ENCODE measurements at regions not wholly inside any gene's neighbourhood (a gene's known extent, or its start where the extent isn't known, plus 50 kb on each side); places are given as distances from the start of the nearest gene placed in this dataset.

- DNase-seq (ENCODE audit: low read depth in 2 of 2): no peak
These were observed 510.6 kb upstream of the CNKSR2 start for GRCh38 chrX:20863649-20864048.

- no peak for DNase-seq (ENCODE audit: low read depth in 2 of 2)
These were observed 513.1 kb upstream of the CNKSR2 start for GRCh38 chrX:20861113-20861512.

- DNase-seq (ENCODE audit: low read depth in 2 of 2): no peak
These were observed 516.5 kb upstream of the CNKSR2 start for GRCh38 chrX:20857746-20858145.

DNA sequence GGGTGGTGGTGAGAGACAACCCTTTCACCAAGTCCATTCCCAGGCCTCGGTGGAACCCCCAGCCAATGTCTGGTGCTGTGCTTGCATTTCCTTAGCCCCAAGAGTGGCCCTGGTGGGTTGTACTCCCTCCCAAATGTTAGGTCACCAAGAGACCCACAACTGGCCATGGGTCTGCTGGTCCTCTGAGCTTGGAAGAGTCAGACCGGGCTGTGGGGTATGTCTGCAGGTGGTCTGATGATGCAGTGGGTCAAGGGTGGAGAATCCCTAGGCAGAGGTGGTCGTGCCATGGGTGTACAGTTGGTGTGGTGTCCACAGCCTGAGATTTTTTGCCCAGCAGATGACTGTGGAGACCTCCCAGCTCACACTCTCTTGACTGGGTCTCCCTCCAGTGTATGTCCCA, 535.7 kb upstream of the CNKSR2 start:
- no peak for DNase-seq (ENCODE audit: low read depth in 2 of 2)

DNA sequence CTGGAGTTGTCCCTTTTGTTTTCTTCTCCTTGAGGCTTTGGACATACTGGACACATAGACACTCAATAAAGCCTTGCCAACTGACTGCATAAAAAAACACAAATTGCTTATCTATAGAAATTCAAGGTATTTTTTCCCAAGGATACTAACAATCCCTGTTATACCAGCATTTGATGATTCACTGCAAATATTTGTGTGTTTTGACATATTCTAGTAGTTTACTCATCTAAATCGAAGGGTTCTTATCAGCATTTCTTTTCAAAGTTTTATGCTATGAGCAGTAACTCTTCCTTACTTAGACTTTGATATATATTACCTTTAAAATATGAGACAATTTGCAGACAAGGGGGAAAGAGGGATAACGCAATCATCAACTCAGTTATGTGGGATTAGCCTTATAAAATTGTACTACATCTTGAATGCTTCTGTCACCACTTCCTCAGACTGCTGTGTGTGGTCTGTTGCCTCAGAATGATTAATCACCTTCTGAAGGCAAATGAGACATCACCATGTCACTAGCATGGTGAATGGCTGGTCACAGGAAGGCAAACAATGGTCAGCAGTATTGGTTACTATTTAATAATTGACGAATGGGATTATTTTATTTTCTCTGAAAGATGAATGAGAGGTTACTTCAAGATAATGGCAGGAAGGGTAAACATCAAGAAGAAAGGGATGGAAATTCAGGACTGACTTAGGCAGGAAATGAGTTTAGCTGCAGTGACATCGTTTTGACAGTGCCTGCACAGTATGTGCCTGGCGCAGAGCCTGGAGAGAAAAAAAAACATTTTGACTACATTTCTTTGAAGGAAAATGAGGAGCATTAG, 544.3 kb upstream of the CNKSR2 start:
- peak; percentile 3 to 6 for DNase-seq (ENCODE audit: low read depth in 2 of 2)

- no peak for DNase-seq (ENCODE audit: low read depth in 2 of 2)
These were observed 548.2 kb upstream of the CNKSR2 start for GRCh38 chrX:20825984-20826383.

DNA sequence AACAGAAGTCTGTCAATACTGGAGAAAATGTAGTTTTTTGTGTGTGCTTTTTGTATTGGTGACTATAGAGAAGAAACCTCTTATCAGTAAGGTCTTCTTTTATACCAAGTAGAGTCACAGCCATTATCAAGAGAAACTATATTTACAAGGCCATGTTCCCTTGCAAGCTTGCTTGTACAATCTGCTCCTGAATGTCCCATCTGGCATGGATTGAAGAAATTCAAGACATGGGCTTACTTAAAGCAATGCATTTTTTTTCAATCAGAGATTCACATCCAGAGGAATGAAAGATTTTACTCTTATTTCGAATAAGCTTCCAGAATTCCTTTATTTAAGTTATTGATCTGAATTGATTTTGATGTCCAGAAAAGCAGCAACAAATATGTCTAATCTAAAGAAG, 537.3 kb upstream of the RPS6KA3 start:
- no peak for DNase-seq (ENCODE audit: low read depth in 2 of 2)

DNA sequence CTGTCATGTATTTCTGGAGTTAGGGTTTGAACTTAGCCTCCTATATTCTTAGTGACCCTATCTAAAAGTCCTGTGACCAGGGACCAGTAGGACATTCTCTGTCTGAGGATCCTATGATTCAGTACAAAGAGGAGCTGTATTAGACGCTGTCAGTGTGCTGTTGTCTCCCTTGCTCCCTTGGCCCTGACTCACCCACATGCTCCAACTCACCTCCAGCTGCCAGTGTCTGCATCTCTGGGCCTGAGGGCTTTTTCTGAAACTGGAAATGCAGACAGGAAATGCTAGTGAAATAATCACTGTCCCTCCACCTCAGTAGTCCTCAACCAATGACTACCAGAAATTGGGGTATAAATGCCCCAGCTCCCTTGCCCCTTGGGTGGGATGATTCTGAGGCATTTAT, 535.3 kb upstream of the RPS6KA3 start:
- no peak for DNase-seq (ENCODE audit: low read depth in 2 of 2)

GRCh38 chrX:20796450-20796849, 529.7 kb upstream of the RPS6KA3 start:
- DNase-seq (ENCODE audit: low read depth in 2 of 2): no peak

DNA sequence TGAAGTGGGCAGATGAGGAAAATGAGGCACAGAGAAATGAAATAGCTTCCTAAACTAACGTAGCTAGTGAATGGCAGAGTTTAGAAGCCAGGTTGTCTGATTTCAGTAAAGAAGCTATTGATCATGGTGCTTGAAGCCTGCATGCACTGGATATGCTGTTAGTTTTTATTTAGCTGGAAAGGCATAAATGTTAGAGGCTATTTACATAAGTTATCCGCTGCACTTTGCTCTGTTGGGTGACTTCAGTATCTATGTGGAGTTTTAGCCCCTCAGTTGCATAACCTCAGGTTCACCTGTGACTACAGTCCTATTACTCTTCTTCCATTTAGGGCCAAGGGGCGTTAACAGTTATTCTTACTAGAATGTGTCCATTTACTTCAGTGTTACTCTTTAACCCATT, 522.4 kb upstream of the RPS6KA3 start:
- no peak for DNase-seq (ENCODE audit: low read depth in 2 of 2)

GRCh38 chrX:20767346-20767745, 500.6 kb upstream of the RPS6KA3 start:
- DNase-seq (ENCODE audit: low read depth in 2 of 2): no peak

DNA sequence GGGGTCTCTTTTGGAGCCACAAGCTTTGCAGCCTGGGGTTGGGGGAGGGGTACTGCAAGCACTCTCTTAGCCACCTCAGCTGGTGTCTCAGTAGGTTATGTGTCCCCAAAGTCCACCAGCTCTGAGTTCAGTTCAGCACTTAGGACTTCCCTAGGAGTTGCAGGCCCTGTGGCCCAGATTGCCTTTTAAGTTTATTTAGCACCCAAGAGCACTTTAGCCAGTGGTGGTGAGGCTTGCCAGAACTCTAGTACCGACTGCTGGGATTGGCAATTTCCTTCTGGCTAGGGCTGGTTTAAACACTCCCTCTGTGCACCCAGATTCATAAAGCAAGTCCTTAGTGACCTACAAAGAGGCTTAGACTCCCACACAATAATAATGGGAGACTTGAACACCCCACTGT, 489.9 kb upstream of the RPS6KA3 start:
- DNase-seq (ENCODE audit: low read depth in 2 of 2): no peak

GRCh38 chrX:20753076-20753475, 486.4 kb upstream of the RPS6KA3 start:
- DNase-seq (ENCODE audit: low read depth in 2 of 2): peak; percentile 28 to 29

GRCh38 chrX:20746690-20747089, 480.0 kb upstream of the RPS6KA3 start:
- no peak for DNase-seq (ENCODE audit: low read depth in 2 of 2)

GRCh38 chrX:20743046-20743445, 476.3 kb upstream of the RPS6KA3 start:
- DNase-seq (ENCODE audit: low read depth in 2 of 2): no peak

DNA sequence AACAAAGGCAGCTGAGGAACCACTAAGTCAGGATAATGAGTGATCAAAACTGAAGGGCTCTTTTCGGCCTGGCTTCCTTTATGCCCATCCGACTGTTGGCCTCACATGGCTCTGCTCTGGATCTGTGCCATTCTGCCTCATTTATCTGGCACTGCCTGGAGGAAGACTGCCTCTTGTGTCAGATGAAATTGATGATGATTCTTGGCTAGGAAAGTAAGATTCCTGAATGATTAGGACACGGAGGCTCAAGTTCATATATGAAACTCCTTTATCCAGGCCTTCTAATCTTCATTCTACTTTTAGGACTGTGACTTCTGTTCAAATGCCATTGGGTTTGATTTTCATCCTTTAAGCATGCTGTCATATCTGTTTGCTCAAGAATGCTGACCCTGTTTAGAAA, 475.4 kb upstream of the RPS6KA3 start:
- peak; percentile 19 to 23 for DNase-seq (ENCODE audit: low read depth in 2 of 2)

DNA sequence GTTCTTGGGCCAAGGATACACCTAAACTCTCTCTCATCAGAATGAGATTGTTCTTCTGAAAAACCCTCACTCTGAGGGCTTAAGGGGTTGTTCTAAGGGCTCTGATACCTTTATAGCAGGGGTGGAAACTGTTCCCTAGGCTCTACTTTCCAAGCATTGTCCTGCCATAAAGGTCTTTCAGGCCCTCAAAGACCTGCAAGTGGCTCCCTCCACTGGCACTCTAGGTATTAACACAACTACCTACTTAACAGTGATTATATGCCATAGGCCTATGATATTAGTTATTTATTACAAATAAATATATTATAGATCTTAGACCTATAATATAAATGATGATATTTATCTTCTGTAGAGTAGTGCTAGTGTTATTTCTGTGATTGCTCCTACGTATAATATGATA, 473.7 kb upstream of the RPS6KA3 start:
- DNase-seq (ENCODE audit: low read depth in 2 of 2): no peak

GRCh38 chrX:20739038-20739745, 472.5 kb upstream of the RPS6KA3 start:
- no peak for DNase-seq (ENCODE audit: low read depth in 2 of 2)

GRCh38 chrX:20729416-20729815, 462.7 kb upstream of the RPS6KA3 start:
- DNase-seq (ENCODE audit: low read depth in 2 of 2): peak; percentile 71 to 80

- DNase-seq (ENCODE audit: low read depth in 2 of 2): no peak
These were observed 460.7 kb upstream of the RPS6KA3 start for GRCh38 chrX:20727447-20727846.

- DNase-seq (ENCODE audit: low read depth in 2 of 2): no peak
These were observed 454.4 kb upstream of the RPS6KA3 start for GRCh38 chrX:20720954-20721626.

DNA sequence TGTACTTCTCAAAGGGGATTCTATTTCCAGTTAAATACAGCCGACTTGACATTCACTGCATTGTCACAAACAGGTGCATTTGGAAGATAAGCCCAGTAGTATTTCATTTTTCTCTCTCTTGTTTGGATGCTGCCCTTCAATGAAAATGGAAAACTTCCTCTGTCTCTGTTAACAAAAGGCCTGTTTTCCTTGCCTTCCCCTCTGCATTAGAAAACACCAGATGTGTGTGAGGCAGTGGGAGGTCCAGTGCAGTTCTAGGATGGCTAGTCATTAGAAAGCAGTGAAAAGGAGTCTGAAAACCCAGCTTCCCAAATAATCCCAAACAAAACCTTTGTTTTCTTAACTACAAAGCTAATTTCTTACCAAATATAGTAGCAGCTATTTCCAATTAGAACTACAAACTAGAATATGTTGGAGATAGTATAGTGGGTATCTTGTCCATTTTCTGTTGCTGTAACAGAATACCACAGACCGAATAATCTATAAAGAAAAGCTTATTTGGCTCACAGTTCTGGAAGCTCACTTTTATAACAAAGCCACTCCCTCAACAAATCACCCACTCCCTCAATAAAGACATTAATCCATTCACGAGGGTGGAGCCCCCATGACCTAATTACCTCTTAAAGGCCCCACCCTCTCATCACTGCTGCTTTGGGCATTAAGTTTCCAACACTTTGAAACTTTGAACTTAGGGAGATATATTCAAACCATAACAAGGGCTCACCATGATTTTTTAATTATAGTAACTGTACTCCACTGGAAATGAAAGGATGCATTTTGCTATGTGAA, 452.1 kb upstream of the RPS6KA3 start:
- DNase-seq (ENCODE audit: low read depth in 2 of 2): no peak
